22Rv1 (cell line): ENCODE measurements at regions not wholly inside any gene's neighbourhood (a gene's known extent, or its start where the extent isn't known, plus 50 kb on each side); places are given as distances from the start of the nearest gene placed in this dataset.
"Not testable (repeated sequence)": the region's sequence is repeated elsewhere in the genome, so short reads cannot be mapped to it uniquely, and the experiment has no call there.

Source experiments
- ZFX ChIP-seq: fragments of 450-650 bp; IDR thresholded peaks from 2 replicates; pipeline ENCODE4 v1.6.1; 2017; ENCODE audit warnings: antibody characterized with exemption, borderline replicate concordance
- TF ChIP-seq, protein P1 (sequence below): fragments of 450-650 bp; IDR thresholded peaks from 2 replicates; pipeline ENCODE4 v1.5.1; 2017; ENCODE audit warnings: mild to moderate bottlenecking

GRCh38 chr11:104677069-104677468, 221.2 kb downstream of the CASP12 start:
- TF ChIP-seq, protein P1, sequence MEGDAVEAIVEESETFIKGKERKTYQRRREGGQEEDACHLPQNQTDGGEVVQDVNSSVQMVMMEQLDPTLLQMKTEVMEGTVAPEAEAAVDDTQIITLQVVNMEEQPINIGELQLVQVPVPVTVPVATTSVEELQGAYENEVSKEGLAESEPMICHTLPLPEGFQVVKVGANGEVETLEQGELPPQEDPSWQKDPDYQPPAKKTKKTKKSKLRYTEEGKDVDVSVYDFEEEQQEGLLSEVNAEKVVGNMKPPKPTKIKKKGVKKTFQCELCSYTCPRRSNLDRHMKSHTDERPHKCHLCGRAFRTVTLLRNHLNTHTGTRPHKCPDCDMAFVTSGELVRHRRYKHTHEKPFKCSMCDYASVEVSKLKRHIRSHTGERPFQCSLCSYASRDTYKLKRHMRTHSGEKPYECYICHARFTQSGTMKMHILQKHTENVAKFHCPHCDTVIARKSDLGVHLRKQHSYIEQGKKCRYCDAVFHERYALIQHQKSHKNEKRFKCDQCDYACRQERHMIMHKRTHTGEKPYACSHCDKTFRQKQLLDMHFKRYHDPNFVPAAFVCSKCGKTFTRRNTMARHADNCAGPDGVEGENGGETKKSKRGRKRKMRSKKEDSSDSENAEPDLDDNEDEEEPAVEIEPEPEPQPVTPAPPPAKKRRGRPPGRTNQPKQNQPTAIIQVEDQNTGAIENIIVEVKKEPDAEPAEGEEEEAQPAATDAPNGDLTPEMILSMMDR = not testable (repeated sequence)
- TF ChIP-seq ZFX = not testable (repeated sequence)
